Hematopoietic multipotent progenitor cell treated with erythropoietin and hydrocortisone succinate and interleukin-3 and kit ligand, for 6 days (in vitro differentiated cells): ENCODE measurements at regions not wholly inside any gene's neighbourhood (a gene's known extent, or its start where the extent isn't known, plus 50 kb on each side); places are given as distances from the start of the nearest gene placed in this dataset.
"Not testable (repeated sequence)": the region's sequence is repeated elsewhere in the genome, so short reads cannot be mapped to it uniquely, and the experiment has no call there.

ENCODE experiments used
- DNase-seq: peaks from one replicate; pipeline ENCODE4 v3.0.0-alpha.2; 2015

GRCh38 chr6:43882690-43883448 is 112.9 kb downstream of the VEGFA start:
- not testable (repeated sequence) for DNase-seq

DNA sequence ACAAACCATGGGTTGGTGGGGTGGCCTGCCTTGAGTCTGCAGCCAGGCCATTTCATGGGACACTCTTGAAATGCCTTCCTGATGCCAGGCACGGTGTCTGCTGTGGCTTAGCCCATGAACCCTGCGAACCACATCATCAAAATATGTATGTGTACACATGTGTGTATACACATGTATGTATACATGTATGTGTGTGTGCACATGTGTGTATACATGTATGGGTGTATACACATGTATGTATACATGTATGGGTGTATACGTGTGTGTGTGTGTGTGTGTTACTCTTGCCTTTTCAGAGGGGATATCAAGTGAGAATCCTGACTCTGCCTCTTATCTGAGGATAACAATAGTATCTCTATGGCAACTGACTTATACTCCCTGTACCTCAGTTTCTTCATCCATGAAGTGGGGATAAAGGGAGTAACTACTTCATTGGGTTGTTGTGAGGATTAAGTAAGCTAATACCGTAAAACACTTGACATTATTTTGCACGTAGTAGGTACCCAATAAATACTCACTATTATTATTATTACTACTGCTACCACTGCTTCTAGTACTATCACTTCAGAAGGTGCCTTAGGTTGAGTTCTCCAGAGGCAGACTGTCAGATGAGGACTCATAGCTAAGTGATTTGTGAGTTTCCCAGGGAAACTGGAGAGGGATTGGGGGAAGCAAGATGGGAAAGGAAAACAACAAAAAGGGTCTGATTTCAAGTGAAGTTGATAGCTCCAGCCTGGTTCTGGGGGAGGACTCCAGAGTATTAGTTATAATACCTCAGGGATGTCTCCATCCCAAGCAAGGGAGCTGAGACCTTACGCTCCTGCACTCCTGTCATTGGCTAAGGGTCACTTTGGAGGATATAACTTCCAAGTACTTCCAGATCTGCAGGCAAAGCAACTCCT is 110.5 kb downstream of the VEGFA start:
- no peak for DNase-seq

DNA sequence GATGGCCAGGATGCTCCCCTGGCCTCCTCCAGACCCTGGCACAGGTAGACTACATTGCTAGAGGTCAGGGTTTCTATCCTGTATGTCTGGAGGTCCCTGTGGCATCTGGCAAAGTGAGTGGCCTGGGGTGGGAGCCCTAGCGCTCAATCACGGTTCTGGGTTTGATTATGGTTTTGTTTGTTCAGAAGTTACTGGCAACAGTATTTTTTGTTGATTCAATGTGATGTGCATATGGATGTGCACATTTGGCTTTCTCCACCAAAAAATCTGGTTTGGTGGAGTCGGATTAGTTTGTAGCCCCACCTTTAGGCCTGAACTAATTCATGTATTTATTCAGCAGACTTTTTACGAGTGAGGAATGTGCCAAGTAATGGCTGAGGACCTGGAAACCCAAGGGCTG is 109.7 kb downstream of the VEGFA start:
- no peak for DNase-seq

DNA sequence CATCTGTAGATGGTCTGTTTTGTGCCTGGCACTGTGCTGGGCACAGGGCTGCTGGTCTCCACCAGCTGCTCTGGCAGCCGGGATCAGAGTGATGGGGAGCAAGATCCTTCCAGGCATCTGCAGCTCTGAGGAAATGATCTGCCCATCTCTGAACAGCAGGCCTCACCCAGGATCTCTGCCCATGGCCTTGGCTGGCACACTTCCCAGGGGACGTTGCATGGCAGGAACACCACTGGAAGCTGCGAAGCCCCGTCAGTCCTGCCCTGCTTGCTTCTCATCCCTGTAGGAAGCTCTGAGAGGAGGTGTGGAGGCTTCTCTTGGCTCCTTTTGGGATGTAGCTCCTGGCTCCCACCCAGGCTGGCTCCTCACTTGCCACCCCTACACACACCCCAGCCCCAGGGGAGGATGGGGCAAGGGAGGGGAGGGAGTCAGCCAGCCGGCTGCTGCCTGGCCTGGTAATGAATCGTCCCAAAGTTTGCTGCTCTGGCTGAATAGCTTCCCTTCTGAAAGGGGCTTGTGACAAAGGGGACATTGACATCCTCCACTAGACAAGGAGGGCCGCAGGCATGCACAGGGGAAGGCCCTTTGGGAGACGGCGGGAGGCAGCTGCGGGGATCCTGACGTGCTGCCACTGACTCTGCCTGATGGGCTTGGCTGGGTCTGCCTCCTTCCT is 108.9 kb downstream of the VEGFA start:
- DNase-seq: no peak

DNA sequence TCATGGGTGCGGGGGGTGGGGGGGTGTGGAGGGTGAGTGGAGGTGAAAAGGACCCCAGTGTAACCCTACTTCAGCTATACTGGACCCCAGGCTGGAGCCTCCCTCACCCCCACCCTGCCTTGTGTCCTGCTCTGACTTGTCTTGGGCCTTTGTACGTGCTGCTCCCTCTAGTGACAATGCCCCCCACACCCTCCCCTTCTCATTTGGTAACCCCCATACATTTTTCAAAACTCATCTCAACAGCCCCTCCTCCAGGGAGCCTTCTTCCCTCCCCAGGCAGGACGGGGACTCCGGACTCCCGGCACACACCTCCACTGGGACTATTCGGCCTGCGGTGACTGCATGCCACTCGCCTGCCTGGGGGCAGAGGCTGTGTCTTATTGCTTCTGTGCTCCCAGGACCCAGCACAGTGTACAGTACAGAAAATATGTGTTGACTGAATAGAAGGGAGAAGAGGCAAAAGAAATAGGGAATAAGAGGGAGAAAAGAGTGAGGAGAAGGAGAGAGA is 108.2 kb downstream of the VEGFA start:
- no peak for DNase-seq

GRCh38 chr6:43877463-43878126 is 107.6 kb downstream of the VEGFA start:
- no peak for DNase-seq

- DNase-seq: no peak
These were observed 107.0 kb downstream of the VEGFA start for GRCh38 chr6:43877036-43877435.

DNA sequence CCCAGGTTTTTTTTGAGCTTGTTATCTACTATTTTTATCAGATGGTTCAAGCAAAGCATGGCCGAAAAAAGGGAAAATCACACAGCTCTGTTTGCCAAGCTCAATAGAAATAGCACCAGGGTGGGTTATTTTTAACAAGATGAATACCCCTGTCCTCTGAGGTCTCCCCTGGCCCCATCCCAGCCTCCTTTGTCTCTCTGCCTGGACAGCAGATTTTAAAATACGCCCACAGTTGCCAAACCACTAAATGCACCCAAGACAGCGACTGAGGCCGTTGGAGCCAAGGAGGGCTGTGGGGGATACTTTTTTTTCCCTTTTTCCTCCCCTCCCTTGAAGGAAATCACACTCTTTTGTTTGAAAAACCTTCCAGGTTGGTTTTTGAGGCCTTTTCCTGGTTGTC is 106.6 kb downstream of the VEGFA start:
- no peak for DNase-seq

- DNase-seq: no peak
These were observed 106.0 kb downstream of the VEGFA start for GRCh38 chr6:43875849-43876572.

GRCh38 chr6:43874814-43875590 is 105.0 kb downstream of the VEGFA start:
- no peak for DNase-seq

- no peak for DNase-seq
These were observed 104.0 kb downstream of the VEGFA start for GRCh38 chr6:43873806-43874714.

GRCh38 chr6:43871933-43872332 is 101.9 kb downstream of the VEGFA start:
- DNase-seq: no peak

- DNase-seq: peak; percentile 68
These were observed 101.3 kb downstream of the VEGFA start for GRCh38 chr6:43871284-43871683.

- DNase-seq: no peak
These were observed 100.7 kb downstream of the VEGFA start for GRCh38 chr6:43870660-43871061.

DNA sequence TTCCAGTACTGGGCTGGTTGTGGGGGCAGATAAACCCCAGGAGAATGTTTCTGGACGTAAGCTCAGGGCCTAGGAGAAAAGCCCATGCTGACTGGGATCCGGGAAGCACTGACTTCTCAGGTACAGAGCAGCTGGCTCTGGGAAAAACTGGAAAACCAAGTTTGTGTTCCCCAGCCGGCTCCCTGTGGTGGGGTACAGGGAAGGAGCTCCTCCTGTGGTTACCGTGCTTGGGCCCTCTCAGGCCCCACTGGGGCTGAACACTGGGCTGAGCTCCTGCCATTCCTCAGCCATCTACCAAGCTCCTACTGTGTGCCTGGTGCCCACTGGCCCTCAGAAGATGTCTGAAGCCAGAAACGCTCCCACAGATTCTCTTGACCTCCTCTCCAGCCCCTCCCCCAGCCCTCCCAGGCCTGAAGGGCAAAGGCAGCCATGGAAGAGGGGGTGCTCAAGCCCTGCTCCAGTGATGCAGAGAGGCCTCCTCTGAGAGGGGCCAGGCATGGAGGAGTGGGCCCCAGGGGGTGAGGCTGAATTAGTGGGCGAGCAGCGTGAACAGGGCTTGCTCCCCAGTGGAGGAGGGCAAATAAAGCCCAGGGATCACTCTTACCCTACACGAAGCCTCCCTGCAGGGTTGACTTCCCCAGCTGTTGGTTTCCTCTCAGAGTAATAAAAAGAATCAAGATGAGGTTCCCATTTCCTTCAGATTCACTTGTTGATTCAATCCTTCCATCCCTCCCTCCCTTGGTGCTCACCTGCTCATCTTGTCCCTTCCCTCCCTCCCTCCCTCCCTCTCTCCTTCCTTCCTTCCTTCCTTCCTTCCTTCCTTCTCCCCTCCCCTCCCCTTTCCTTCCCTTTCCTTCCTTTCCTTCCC is 100.0 kb downstream of the VEGFA start:
- no peak for DNase-seq

GRCh38 chr6:43869079-43869710 is 99.2 kb downstream of the VEGFA start:
- DNase-seq: no peak

DNA sequence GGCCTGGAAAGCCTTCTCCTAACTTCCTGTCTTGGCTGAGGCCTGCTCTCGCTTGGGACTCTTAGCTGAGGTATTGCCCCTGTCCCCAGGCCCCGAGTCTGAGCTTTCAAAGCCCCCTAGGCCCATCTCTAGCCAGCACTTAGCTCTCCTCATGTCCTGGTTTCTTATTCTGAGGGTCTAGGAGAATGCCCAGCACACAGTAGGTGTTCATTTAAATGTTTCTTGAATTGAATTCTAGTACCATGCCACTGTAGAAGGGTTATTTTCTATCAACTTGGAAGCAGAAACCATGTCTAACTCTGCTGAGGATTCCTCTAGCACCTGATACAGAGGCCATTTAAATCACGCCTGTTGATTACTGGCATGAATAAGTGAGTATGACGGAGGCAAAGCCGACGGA is 98.5 kb downstream of the VEGFA start:
- DNase-seq: no peak

- DNase-seq: peak; percentile 31
These were observed 98.0 kb downstream of the VEGFA start for GRCh38 chr6:43867996-43868395.

GRCh38 chr6:43867246-43867645 is 97.2 kb downstream of the VEGFA start:
- no peak for DNase-seq
